HEK293T (cell line): ENCODE measurements at regions not wholly inside any gene's neighbourhood (a gene's known extent, or its start where the extent isn't known, plus 50 kb on each side); places are given as distances from the start of the nearest gene placed in this dataset.

Source experiments
- ARNT ChIP-seq: fragments of 450-650 bp; IDR thresholded peaks from 2 replicates; pipeline ENCODE4 v1.6.1; 2017; ENCODE audit warnings: mild to moderate bottlenecking
- BHLHE40 ChIP-seq: fragments of 450-650 bp; IDR thresholded peaks from 2 replicates; pipeline ENCODE4 v1.6.1; 2016; ENCODE audit warnings: mild to moderate bottlenecking, moderate library complexity, borderline replicate concordance
- ELF4 ChIP-seq: fragments of 450-650 bp; IDR thresholded peaks from 2 replicates; pipeline ENCODE4 v1.6.1; 2017; ENCODE audit warnings: antibody characterized with exemption
- FOXA1 ChIP-seq: fragments of 450-650 bp; IDR thresholded peaks from 2 replicates; pipeline ENCODE4 v1.6.1; 2016; ENCODE audit warnings: mild to moderate bottlenecking
- FOXM1 ChIP-seq: fragments of 450-650 bp; IDR thresholded peaks from 2 replicates; pipeline ENCODE4 v1.6.1; 2017; ENCODE audit warnings: mild to moderate bottlenecking, borderline replicate concordance
- L3MBTL2 ChIP-seq: fragments of 450-650 bp; conservative IDR thresholded peaks from 2 replicates; pipeline ENCODE4 v1.6.1; 2016; ENCODE audit warnings: mild to moderate bottlenecking
- NFRKB ChIP-seq: fragments of 450-650 bp; IDR thresholded peaks from 2 replicates; pipeline ENCODE4 v1.6.1; 2016; ENCODE audit warnings: mild to moderate bottlenecking, moderate library complexity
- SP1 ChIP-seq: fragments of 450-650 bp; IDR thresholded peaks from 2 replicates; pipeline ENCODE4 v1.6.1; 2017
- ZNF384 ChIP-seq: fragments of 450-650 bp; IDR thresholded peaks from 2 replicates; pipeline ENCODE4 v1.6.1; 2016

GRCh38 chr15:53036641-53037040 is 246.5 kb upstream of the ONECUT1 start:
- no peak for TF ChIP-seq FOXM1
- TF ChIP-seq FOXA1 = no peak
- TF ChIP-seq NFRKB = no peak
- no peak for TF ChIP-seq ARNT
- TF ChIP-seq ELF4 = no peak
- TF ChIP-seq ZNF384 = no peak
- TF ChIP-seq BHLHE40 = no peak
- TF ChIP-seq SP1 = no peak
- TF ChIP-seq L3MBTL2 = no peak
